MM.1S (cell line): ENCODE measurements at regions not wholly inside any gene's neighbourhood (a gene's known extent, or its start where the extent isn't known, plus 50 kb on each side); places are given as distances from the start of the nearest gene placed in this dataset.

ENCODE experiments used
- DNase-seq: peaks from one replicate; pipeline ENCODE4 v3.0.0-alpha.2; 2015
- H2AFZ ChIP-seq: fragments of 300-600 bp; sonication (generic); 2 replicates; pipeline ENCODE4 v1.6.0; 2016; ENCODE audit warnings: antibody characterized with exemption, low read length
- H3F3A ChIP-seq: fragments of 300-600 bp; sonication (generic); 2 replicates; pipeline ENCODE4 v1.6.1; 2016; ENCODE audit warnings: mild to moderate bottlenecking, antibody characterized with exemption, low read length, moderate library complexity, mixed read lengths; ENCODE audit not compliant: insufficient read depth
- H3K27ac ChIP-seq: fragments of 300-600 bp; sonication (generic); 2 replicates; pipeline ENCODE4 v1.5.1; 2016; ENCODE audit warnings: mild to moderate bottlenecking, low read length
- H3K27me3 ChIP-seq: fragments of 300-600 bp; sonication (generic); replicated peaks from 2 replicates; pipeline ENCODE4 v1.6.0; 2016; ENCODE audit warnings: low read length; ENCODE audit not compliant: insufficient read depth
- H3K36me3 ChIP-seq: fragments of 300-600 bp; sonication (generic); replicated peaks from 2 replicates; pipeline ENCODE4 v1.6.1; 2016; ENCODE audit warnings: mild to moderate bottlenecking, low read length, mixed read lengths; ENCODE audit not compliant: insufficient read depth
- H3K4me1 ChIP-seq: fragments of 300-600 bp; sonication (generic); 2 replicates; pipeline ENCODE4 v1.6.1; 2016; ENCODE audit warnings: low read length, mixed read lengths
- H3K4me2 ChIP-seq: fragments of 300-600 bp; sonication (generic); 2 replicates; pipeline ENCODE4 v1.6.0; 2016; ENCODE audit warnings: low read depth, low read length
- H3K4me3 ChIP-seq: fragments of 300-600 bp; sonication (generic); 2 replicates; pipeline ENCODE4 v1.5.1; 2016; ENCODE audit warnings: low read length, mixed read lengths
- H3K79me2 ChIP-seq: fragments of 300-600 bp; sonication (generic); 2 replicates; pipeline ENCODE4 v1.6.1; 2016; ENCODE audit warnings: mixed run types, low read length, mixed read lengths
- H3K9ac ChIP-seq: fragments of 300-600 bp; sonication (generic); 2 replicates; pipeline ENCODE4 v1.6.1; 2016; ENCODE audit warnings: low read length, mixed read lengths
- H3K9me2 ChIP-seq: fragments of 300-600 bp; sonication (generic); replicated peaks from 2 replicates; pipeline ENCODE4 v1.6.1; 2016; ENCODE audit warnings: mild to moderate bottlenecking, low read length, mixed read lengths; ENCODE audit not compliant: insufficient read depth
- H3K9me3 ChIP-seq: fragments of 300-600 bp; sonication (generic); replicated peaks from 2 replicates; pipeline ENCODE4 v1.6.1; 2016; ENCODE audit warnings: mild to moderate bottlenecking, low read length, mixed read lengths; ENCODE audit not compliant: insufficient read depth
- H4K20me1 ChIP-seq: fragments of 300-600 bp; sonication (generic); 2 replicates; pipeline ENCODE4 v1.6.1; 2016; ENCODE audit warnings: mild to moderate bottlenecking, low read length, moderate library complexity, mixed read lengths; ENCODE audit not compliant: insufficient read depth
- EZH2 ChIP-seq: fragments of 300-600 bp; sonication (generic); optimal IDR thresholded peaks from 2 replicates; pipeline ENCODE3; 2017; ENCODE audit warnings: low read depth, mild to moderate bottlenecking, antibody characterized with exemption, low read length, mixed read lengths
- EZH2phosphoT487 ChIP-seq: fragments of 300-600 bp; sonication (generic); IDR thresholded peaks from 2 replicates; pipeline ENCODE4 v1.6.1; 2018; ENCODE audit warnings: antibody characterized with exemption, low read length
- TF ChIP-seq, protein P1 (sequence below): fragments of 300-600 bp; sonication (generic); IDR thresholded peaks from 2 replicates; pipeline ENCODE4 v1.5.1; 2016; ENCODE audit warnings: antibody characterized with exemption, low read length, mixed read lengths

GRCh38 chr14:29380826-29381225 lies 546.8 kb downstream of the PRKD1 start:
- no peak for DNase-seq
- Histone ChIP-seq H3K4me2 (no peak overlapping the region), H3K4me1 (no peaks in the 10 kb centered on the region), H2AFZ (no peak overlapping the region), H3K36me3 (no peaks in the 10 kb centered on the region), H3K4me3 (no peak overlapping the region), H3F3A (no peaks in the 10 kb centered on the region), H3K9ac (no peak overlapping the region), H3K27ac (no peak overlapping the region), H3K9me2 (no peaks in the 10 kb centered on the region), H3K9me3 (no peaks in the 10 kb centered on the region), H3K27me3 (no peaks in the 10 kb centered on the region), H3K79me2 (no peaks in the 10 kb centered on the region), H4K20me1 (no peaks in the 10 kb centered on the region)
- TF ChIP-seq, protein P1, sequence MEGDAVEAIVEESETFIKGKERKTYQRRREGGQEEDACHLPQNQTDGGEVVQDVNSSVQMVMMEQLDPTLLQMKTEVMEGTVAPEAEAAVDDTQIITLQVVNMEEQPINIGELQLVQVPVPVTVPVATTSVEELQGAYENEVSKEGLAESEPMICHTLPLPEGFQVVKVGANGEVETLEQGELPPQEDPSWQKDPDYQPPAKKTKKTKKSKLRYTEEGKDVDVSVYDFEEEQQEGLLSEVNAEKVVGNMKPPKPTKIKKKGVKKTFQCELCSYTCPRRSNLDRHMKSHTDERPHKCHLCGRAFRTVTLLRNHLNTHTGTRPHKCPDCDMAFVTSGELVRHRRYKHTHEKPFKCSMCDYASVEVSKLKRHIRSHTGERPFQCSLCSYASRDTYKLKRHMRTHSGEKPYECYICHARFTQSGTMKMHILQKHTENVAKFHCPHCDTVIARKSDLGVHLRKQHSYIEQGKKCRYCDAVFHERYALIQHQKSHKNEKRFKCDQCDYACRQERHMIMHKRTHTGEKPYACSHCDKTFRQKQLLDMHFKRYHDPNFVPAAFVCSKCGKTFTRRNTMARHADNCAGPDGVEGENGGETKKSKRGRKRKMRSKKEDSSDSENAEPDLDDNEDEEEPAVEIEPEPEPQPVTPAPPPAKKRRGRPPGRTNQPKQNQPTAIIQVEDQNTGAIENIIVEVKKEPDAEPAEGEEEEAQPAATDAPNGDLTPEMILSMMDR = no peak
- TF ChIP-seq EZH2 (no peak), EZH2phosphoT487 (no peak)

DNA sequence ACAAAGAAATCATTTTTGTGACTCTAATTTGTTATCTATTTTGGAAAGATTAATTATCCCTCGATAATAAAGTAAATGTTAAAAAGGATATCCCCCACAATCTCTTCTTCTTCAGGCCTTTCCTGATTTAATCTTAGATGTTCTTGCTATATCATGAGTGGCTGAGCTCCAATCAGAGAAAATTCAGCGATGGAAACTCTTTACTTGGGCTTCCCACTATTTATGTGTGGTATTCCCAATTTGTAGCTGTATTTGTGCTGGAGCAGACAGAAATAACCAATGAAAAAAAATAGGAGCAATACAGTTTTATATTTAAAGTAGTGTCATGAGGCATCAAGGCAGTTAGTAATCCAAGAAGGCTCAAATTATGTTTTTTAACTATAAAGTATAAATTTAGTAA lies 539.1 kb downstream of the PRKD1 start:
- no peak overlapping the region for H3K4me2 ChIP-seq
- DNase-seq = no peak
- no peaks in the 10 kb centered on the region for H3K9me3 ChIP-seq
- no peak overlapping the region for H3K27ac ChIP-seq
- no peaks in the 10 kb centered on the region for H3F3A ChIP-seq
- no peaks in the 10 kb centered on the region for H3K9me2 ChIP-seq
- H3K79me2 ChIP-seq = no peaks in the 10 kb centered on the region
- TF ChIP-seq EZH2phosphoT487 (no peak), EZH2 (no peak)
- TF ChIP-seq, protein P1 = no peak
- H4K20me1 ChIP-seq = no peaks in the 10 kb centered on the region
- no peaks in the 10 kb centered on the region for H3K27me3 ChIP-seq
- no peak overlapping the region for H2AFZ ChIP-seq
- H3K36me3 ChIP-seq = no peaks in the 10 kb centered on the region
- H3K4me1 ChIP-seq = no peaks in the 10 kb centered on the region
- H3K4me3 ChIP-seq = no peak overlapping the region
- H3K9ac ChIP-seq = no peak overlapping the region

DNA sequence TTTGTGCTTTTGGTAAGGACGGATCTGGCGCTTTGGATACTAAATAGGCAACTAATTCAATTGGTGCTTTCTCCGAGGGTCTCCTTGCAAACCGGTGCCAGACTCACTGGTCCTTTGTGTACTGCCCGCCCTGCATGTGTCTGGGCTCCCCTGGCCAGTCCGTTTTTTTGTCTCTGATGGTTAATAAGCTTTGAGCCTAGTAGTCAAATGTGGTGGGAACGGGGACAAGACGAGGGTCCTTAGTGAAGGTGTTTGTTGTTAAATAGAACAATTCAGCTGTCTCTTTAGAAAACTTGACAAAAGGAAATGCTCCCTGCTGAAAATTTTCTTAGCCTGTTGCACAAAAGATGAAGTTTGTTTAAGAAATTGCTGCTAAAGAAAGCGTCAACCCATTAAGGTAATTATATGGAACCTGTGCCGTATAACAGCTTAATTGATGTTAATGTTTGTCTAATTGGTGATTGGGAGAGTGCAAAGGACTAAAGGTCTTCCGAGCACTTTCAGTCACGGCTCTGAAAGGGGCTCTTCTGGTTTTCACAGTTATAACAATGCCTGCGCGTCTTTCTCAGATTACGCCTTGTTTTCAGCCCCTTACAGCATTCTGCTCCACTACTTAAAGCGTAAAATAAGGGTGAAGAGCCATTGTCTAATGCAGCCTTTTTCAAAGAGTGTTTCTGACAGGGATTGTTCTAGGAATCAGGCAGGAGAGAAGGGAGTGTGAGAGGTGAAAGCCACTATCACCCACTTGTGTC lies 537.4 kb downstream of the PRKD1 start:
- Histone ChIP-seq H2AFZ (no peak overlapping the region), H3K9ac (no peak overlapping the region), H3K4me1 (no peaks in the 10 kb centered on the region), H3K4me3 (no peak overlapping the region), H3K4me2 (no peak overlapping the region), H3K9me3 (no peaks in the 10 kb centered on the region), H4K20me1 (no peaks in the 10 kb centered on the region), H3K27ac (no peak overlapping the region), H3F3A (no peaks in the 10 kb centered on the region), H3K36me3 (no peaks in the 10 kb centered on the region), H3K9me2 (no peaks in the 10 kb centered on the region), H3K79me2 (no peaks in the 10 kb centered on the region), H3K27me3 (no peaks in the 10 kb centered on the region)
- TF ChIP-seq EZH2 = no peak
- TF ChIP-seq, protein P1 = no peak
- no peak for TF ChIP-seq EZH2phosphoT487
- no peak for DNase-seq
